Right kidney (tissue), 1 donor: ENCODE measurements at regions not wholly inside any gene's neighbourhood (a gene's known extent, or its start where the extent isn't known, plus 50 kb on each side); places are given as distances from the start of the nearest gene placed in this dataset.
"Not testable (repeated sequence)": the region's sequence is repeated elsewhere in the genome, so short reads cannot be mapped to it uniquely, and the experiment has no call there.

Experiments
- DNase-seq: peaks from one replicate; pipeline ENCODE4 v3.0.0-alpha.2; 2016

- DNase-seq: no peak
Observed at GRCh38 chr10:29785701-29786100, 150.9 kb upstream of the SVIL start.

GRCh38 chr10:29784175-29784773 is 149.5 kb upstream of the SVIL start:
- no peak for DNase-seq

GRCh38 chr10:29783201-29783947 is 148.6 kb upstream of the SVIL start:
- DNase-seq: no peak

- no peak for DNase-seq
Observed at GRCh38 chr10:29780639-29781038, 145.9 kb upstream of the SVIL start.

- DNase-seq: no peak
Observed at GRCh38 chr10:29780096-29780495, 145.3 kb upstream of the SVIL start.

- DNase-seq: no peak
Observed at GRCh38 chr10:29776246-29776645, 141.5 kb upstream of the SVIL start.

GRCh38 chr10:29774475-29774874 is 139.7 kb upstream of the SVIL start:
- DNase-seq: no peak

GRCh38 chr10:29773675-29774091 is 138.9 kb upstream of the SVIL start:
- DNase-seq: no peak

GRCh38 chr10:29772403-29772802 is 137.6 kb upstream of the SVIL start:
- DNase-seq: no peak

- DNase-seq: no peak
Observed at GRCh38 chr10:29771376-29771775, 136.6 kb upstream of the SVIL start.

GRCh38 chr10:29769277-29769676 is 134.5 kb upstream of the SVIL start:
- not testable (repeated sequence) for DNase-seq

GRCh38 chr10:29767968-29768367 is 133.2 kb upstream of the SVIL start:
- DNase-seq: no peak

- DNase-seq: no peak
Observed at GRCh38 chr10:29766753-29767152, 132.0 kb upstream of the SVIL start.

- no peak for DNase-seq
Observed at GRCh38 chr10:29765330-29765729, 130.6 kb upstream of the SVIL start.

GRCh38 chr10:29763396-29763795 is 128.6 kb upstream of the SVIL start:
- DNase-seq: no peak

- DNase-seq: no peak
Observed at GRCh38 chr10:29761916-29762315, 127.1 kb upstream of the SVIL start.

- DNase-seq: no peak
Observed at GRCh38 chr10:29760138-29760900, 125.5 kb upstream of the SVIL start.

GRCh38 chr10:29757551-29758297 is 123.0 kb upstream of the SVIL start:
- no peak for DNase-seq

GRCh38 chr10:29756451-29756850 is 121.7 kb upstream of the SVIL start:
- no peak for DNase-seq

- DNase-seq: no peak
Observed at GRCh38 chr10:29753283-29753682, 118.5 kb upstream of the SVIL start.

- DNase-seq: no peak
Observed at GRCh38 chr10:29751684-29752083, 116.9 kb upstream of the SVIL start.

- DNase-seq: no peak
Observed at GRCh38 chr10:29751240-29751639, 116.5 kb upstream of the SVIL start.

- DNase-seq: no peak
Observed at GRCh38 chr10:29749150-29749549, 114.4 kb upstream of the SVIL start.
